ENCODE measurements at regions not wholly inside any gene's neighbourhood (a gene's known extent, or its start where the extent isn't known, plus 50 kb on each side); places are given as distances from the start of the nearest gene placed in this dataset.

DNA sequence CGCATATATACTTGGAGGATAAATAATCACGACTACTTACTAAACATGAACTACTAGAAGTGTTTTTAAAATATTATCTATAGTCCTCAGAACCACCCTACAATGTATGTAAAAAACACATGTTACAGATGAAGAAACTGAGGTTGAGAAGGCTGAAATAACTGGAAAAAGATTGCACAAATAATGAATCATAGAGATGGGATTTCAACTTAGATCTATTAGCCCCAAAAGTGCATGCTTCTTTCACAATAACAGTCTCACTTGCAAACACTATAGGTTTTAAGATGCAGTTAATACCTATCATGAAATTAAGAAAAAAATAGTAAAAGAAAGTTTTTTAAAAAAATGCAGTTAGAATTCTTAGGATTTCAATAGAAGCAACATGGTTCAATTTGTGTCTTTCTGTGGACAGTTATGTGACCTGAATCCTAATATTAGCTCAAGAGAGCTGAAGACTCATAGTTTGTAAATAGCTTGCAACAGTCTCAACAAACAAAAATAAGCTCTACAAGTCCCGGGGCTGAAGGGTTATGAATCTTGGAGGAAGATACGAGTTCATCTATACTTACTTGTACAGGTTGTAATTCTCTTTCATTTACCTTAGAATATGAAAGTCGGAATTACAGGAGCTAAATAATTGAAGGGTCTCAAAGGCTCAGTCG is 58.6 kb upstream of the NTPCR start:
- no peak for DNase-seq (ENCODE audit: low read depth, low spot score)

DNA sequence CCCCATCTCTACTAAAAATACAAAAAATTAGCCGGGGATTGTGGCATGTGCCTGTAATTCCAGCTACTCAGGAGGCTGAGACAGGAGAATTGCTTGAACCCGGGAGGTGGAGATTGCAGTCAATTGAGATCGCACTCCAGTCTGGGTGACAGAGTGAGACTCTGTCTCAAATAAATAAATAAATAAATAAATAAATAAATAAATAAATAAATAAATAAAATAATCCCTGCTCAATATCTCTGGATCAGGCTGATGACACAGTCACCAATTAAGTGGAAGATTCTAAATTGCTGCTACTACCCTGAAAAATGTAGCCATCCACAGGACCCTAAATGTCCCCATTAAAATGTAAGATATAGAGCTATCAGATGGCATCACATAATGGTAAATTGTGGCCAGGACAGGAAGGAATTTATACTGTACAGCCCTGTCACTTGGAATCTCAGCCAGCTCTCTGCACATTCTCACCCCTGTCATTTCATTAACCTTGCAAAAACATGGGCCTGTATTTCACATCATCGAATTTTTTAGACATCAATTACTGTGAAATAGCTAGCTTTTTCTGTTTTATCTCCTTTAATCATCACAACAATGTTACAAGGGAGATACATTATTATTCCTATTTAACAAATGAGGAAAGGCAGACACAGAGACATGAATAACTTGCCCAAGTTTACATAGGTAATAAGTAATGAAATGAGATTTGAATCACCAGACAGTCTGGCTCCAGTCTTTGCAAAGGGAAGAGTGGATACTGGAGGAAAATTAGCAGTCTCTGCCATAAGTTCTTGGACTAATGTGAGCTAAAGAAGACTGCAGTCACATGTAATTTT is 56.7 kb upstream of the NTPCR start:
- no peak for DNase-seq (ENCODE audit: low read depth, low spot score)

- no peak for DNase-seq (ENCODE audit: low read depth, low spot score)
Measured at GRCh38 chr1:232894436-232894835, 56.0 kb upstream of the NTPCR start.

DNA sequence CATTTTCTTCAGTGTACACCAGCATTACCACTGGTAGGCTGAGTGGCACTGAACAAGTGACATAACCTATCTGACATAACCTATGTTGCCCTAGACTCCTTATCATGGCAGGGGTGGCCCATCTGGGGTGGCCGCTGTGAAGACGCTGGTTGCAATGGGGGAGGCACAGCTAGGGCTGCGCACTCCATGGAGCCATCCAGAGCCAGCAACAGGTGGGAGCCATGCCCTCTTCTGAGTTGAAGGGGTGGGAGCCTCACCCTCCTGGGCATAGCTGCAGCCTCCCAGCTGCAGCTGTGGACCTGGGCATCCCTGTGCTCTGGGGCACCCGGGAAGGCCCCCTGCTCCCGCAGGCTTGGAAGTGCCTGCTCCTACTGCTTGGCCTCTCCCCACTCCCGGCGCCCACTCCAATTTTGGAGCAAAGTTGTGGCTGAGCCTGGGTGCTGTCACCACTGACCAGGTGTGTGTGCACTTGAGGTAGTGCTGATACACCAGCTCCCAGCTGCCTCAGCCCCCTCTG is 52.4 kb upstream of the NTPCR start:
- no peak for DNase-seq (ENCODE audit: low read depth, low spot score)

GRCh38 chr1:232899268-232899667 is 51.1 kb upstream of the NTPCR start:
- DNase-seq (ENCODE audit: low read depth, low spot score) = no peak

DNA sequence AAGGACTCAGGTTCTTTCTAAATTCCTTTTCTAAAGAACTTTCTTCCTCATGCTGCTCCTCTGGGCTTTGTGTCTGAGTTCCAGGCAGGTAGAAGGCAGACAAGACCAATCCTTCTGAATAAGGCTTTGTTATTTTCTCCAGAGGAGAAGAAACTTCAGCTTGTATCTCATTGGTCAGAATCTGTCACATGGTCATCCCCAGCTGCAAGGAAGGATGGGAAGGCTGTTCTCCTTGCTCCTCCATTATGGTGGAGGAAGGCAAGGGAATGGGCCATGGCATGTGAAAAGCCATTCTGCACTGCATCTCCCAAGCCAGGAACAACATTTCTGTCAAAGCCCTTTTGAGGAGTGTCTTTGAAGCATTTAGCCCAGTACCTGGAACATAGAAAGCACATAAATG is 50.6 kb upstream of the NTPCR start:
- no peak for DNase-seq (ENCODE audit: low read depth, low spot score)

All from brain pericyte (primary cell).